ENCODE measurements at regions not wholly inside any gene's neighbourhood (a gene's known extent, or its start where the extent isn't known, plus 50 kb on each side); places are given as distances from the start of the nearest gene placed in this dataset.
"Not testable (repeated sequence)": the region's sequence is repeated elsewhere in the genome, so short reads cannot be mapped to it uniquely, and the experiment has no call there.

DNA sequence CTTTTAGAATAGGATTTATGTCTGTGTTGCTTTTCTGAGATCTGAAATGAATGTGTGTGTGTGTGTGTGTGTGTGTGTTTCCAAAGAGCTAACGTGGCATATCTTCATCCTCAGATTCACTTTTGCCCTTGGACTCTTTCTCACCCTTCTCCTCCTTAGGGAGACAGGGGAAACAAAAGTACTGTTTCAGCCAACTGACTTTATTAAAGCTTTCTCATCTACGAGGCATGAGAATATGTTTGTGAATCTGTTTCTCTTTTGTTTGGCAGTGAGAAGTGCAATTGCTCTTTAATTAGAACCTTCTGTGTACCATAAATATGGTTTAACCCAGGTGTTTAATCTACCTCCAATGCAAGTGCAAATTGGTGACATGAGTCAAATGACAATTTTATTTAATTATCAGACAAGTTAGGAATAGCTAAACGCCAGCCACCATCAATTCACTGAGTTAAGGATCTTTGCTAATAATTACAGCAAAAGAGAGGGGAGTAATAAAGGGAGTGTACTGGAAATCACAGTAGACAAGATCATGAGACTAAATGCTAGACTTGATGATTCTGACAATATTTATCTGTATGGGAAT is 186.4 kb upstream of the COL3A1 start:
- peak; percentile 9 for DNase-seq (ENCODE audit: low read depth, low spot score)

GRCh38 chr2:188788621-188789020 is 185.6 kb upstream of the COL3A1 start:
- peak; percentile 88 for DNase-seq (ENCODE audit: low read depth, low spot score)

DNA sequence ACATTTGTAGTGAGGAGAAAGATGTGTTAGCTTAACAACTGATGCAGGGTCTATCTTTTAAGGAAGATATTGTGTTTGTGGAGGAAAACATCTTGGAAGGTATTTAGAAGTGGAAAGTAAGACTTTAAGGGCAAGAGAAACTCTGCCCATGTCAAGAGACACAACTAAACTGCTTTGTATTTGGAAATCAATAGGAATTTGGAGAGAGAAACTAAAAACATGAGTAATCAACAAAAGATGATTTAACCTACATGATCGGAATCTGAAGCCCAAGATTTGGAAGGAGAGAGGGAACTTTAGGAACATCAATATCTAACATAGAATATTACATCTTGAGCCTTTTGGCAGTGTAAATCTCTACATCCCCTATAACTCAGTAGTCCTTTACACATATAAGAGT is 184.2 kb upstream of the COL3A1 start:
- no peak for DNase-seq (ENCODE audit: low read depth, low spot score)

DNA sequence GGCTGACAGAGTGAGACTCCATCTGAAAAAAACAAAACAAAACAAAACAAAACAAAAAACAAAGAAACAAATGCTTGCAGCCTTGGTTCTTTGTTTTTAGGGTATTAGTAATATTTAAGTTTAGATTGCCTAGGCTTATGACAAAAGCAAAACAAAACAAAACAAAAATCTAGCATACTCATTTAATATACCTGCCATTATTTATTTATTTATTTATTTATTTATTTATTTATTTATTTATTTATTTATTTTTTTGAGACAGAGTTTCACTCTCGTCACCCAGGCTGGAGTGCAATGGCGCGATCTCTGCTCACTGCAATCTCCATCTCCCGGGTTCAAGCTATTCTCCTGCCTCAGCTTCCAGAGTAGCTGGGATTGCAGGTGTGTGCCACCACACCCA is 179.7 kb upstream of the COL3A1 start:
- DNase-seq (ENCODE audit: low read depth, low spot score), result not testable (repeated sequence)

- DNase-seq (ENCODE audit: low read depth, low spot score), result no peak
Observed at GRCh38 chr2:188795762-188796161, 178.4 kb upstream of the COL3A1 start.

- DNase-seq (ENCODE audit: low read depth, low spot score), result no peak
Observed at GRCh38 chr2:188797371-188797770, 176.8 kb upstream of the COL3A1 start.

GRCh38 chr2:188798159-188798558 is 176.0 kb upstream of the COL3A1 start:
- DNase-seq (ENCODE audit: low read depth, low spot score), result no peak

- DNase-seq (ENCODE audit: low read depth, low spot score), result no peak
Observed at GRCh38 chr2:188805219-188805618, 169.0 kb upstream of the COL3A1 start.

DNA sequence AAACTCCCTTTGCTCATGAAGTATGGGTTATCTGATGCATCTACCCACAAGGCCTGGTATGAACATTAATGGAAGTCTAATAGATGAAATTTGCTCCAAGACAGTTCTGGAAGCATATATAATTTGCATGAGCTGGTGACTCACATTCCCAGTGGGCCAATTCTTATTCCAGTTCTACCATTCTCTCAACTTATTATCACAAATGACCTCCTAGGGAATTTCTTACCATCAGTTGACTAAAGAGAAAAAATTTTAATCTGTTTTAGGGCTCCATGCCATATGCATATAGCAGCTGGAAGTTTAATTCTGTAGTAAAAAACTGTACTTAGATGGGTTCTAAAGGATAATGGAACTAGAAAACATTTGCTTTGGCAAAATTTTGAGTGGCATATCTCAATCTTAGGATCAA is 165.2 kb upstream of the COL3A1 start:
- DNase-seq (ENCODE audit: low read depth, low spot score), result peak; percentile 69

GRCh38 chr2:188810586-188810985 is 163.6 kb upstream of the COL3A1 start:
- no peak for DNase-seq (ENCODE audit: low read depth, low spot score)

DNA sequence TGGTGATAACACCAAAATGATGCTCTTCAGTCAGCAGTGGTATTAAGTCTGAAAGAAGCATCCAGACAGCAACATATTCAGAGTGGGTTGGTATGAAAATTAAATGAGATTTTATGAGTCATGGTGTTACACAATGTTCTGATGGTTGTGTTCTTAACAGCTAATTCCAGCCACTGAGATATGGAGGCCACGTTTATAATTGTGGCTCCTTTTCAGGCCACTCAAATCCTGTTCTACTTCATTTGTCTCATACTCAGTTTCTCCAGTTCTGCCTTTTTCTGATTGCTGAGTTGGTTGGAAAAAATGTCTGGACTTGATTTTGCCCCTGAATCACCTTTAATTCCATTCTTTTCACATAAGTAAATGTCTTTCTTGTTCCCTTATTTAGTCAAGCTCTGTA is 162.7 kb upstream of the COL3A1 start:
- peak; percentile 71 for DNase-seq (ENCODE audit: low read depth, low spot score)

DNA sequence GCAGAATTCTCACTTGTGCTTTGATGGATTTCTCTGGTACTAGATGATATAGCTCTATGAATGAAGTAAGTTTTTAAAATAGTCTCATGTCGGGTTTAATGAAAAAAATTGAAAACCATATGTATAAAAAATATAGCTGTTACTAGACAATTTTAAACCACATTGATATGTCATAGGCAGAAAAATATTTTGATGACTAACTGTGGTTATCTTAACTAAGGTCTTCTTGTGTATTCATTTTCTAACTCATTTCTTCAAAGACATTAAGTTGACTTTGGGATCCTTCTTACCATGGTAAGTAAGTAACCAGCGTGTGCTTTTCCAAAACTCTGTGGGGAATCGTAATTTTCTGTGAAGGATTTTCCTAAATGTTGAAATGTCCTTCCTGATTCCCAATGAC is 160.9 kb upstream of the COL3A1 start:
- DNase-seq (ENCODE audit: low read depth, low spot score), result peak; percentile 6

- peak; percentile 21 for DNase-seq (ENCODE audit: low read depth, low spot score)
Observed at GRCh38 chr2:188813857-188814256, 160.3 kb upstream of the COL3A1 start.

DNA sequence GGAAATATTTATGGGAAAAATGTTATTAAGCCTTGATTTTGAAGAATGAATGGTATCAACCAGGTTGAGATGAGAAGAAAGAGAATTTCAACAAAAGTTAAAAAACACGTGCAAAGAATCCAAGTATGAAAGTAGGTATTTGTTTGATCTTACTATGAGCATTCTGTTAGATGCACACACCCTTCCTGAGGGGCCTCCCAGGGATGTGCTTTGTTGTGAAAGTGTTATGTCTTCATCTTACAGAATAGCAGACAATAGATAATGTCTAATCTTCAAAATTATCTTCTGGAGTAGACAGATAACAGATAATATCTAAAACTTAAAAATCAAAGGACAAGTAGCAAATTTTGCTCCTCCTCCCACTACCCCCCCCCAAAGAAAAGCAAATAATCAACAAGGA is 155.2 kb upstream of the COL3A1 start:
- DNase-seq (ENCODE audit: low read depth, low spot score), result no peak

- DNase-seq (ENCODE audit: low read depth, low spot score), result peak; percentile 22
Observed at GRCh38 chr2:188819792-188820191, 154.4 kb upstream of the COL3A1 start.

DNA sequence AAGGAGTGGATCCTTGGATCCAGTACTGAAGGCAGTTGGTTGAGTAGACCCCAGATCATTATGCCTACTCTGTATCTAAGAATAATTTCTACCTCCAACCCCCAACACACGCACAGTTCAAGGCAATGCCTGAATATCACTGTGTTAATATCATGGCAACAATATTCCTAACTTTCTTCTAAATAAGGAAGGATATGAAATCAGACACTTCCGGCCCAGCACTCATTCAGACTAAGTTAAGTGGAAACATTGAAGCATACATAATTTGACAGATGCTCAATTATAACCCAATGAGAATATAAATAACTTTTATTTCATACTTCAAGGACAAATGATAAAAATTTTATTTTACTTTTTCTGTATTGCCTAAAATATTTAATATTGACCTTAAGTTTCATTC is 153.6 kb upstream of the COL3A1 start:
- no peak for DNase-seq (ENCODE audit: low read depth, low spot score)

GRCh38 chr2:188824125-188824524 is 150.0 kb upstream of the COL3A1 start:
- DNase-seq (ENCODE audit: low read depth, low spot score), result no peak

GRCh38 chr2:188833331-188833730 is 140.8 kb upstream of the COL3A1 start:
- no peak for DNase-seq (ENCODE audit: low read depth, low spot score)

- no peak for DNase-seq (ENCODE audit: low read depth, low spot score)
Observed at GRCh38 chr2:188833799-188834198, 140.4 kb upstream of the COL3A1 start.

- no peak for DNase-seq (ENCODE audit: low read depth, low spot score)
Observed at GRCh38 chr2:188835006-188835405, 139.2 kb upstream of the COL3A1 start.

DNA sequence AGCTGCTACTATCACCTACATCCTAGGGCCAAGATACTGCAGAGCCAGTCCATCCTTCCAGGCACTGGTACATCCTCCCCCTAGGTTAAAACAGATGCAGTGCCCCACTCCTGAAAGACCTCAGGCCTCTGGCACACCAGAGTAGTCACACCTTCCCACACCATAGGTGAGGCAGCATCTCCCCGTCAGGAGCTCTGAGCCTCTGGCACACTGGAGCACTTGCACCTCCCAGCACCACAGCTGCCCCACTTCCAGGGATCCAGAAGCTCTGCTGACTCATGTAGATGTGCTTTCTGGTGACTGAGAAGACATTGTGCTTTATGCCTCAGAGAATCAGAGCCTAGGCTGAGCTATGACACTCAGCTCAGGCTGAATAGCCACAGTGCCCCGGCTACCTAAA is 138.4 kb upstream of the COL3A1 start:
- DNase-seq (ENCODE audit: low read depth, low spot score), result no peak

- no peak for DNase-seq (ENCODE audit: low read depth, low spot score)
Observed at GRCh38 chr2:188845692-188846091, 128.5 kb upstream of the COL3A1 start.

DNA sequence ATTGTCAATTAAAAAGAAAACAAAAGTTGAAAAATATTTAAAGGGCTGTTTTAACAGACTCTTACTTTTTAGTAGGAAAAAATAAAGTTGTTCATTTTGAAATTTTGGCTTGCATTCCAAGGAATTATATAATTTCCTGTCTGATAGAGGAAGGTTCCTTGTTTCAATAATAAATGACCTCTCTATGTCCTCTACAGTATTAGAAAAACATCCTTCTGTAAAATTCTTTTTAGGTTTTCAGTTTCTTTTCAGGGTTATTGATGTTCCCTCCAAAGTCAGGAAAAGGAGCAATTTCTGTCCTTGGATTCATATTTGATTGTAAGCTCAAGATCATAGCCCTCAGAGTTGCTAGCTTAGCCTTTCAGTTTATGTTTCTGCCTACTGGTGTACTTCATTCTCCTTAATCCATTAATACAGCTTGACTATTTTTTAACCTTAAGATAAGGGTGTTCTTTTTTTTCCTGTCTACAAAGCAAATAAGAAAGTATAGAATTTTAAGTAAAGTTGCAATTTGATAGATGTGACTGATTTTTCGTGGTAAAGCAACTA is 125.2 kb upstream of the COL3A1 start:
- no peak for DNase-seq (ENCODE audit: low read depth, low spot score)

DNA sequence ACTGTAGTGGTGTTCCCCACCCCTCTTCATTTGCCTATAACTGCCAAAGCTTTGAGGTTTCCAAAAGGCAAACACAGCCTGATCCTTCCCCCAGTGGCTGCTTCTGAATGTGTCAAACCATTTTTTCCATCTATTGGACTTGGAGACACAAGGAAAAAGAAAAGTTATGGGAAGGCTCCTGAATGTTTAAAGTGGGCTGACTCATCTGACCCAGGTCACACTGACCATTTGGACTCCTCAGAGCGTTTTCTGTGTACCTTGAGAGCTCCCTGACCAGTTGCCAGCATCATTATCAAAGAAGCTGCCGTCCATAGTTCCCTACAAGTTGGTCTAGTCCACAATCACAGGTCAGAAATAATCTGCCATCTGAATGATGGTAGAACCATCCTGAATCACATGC is 123.4 kb upstream of the COL3A1 start:
- DNase-seq (ENCODE audit: low read depth, low spot score), result no peak

Measured in astrocyte of the hippocampus (primary cell).